NCI-H1048 (cell line): ENCODE measurements at regions not wholly inside any gene's neighbourhood (a gene's known extent, or its start where the extent isn't known, plus 50 kb on each side); places are given as distances from the start of the nearest gene placed in this dataset.
"Not testable (repeated sequence)": the region's sequence is repeated elsewhere in the genome, so short reads cannot be mapped to it uniquely, and the experiment has no call there.

ENCODE experiments used
- DNase-seq: peaks from one replicate; lab custom pipeline; 2025; lab: John Stamatoyannopoulos, UW

DNA sequence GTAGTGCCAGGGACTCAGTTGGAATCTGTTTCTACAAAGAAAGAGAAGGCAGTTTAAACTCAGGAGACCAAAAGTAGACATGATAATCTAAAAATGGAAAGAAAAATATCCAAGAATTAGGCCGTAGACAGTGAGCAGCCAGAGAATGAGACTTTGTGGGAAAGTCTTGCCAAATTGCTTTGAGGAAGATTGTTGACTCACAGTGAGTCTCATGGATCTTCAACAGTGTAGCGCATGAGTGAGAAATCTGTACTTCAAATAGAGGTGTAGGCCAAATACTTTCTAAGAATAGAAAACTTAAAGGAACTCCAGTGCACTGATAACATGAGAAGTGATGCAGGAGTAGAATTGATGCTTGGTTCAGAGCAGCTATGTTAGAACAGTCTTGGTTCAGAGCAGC lies 284.5 kb downstream of the HTR1B start:
- DNase-seq: no peak

DNA sequence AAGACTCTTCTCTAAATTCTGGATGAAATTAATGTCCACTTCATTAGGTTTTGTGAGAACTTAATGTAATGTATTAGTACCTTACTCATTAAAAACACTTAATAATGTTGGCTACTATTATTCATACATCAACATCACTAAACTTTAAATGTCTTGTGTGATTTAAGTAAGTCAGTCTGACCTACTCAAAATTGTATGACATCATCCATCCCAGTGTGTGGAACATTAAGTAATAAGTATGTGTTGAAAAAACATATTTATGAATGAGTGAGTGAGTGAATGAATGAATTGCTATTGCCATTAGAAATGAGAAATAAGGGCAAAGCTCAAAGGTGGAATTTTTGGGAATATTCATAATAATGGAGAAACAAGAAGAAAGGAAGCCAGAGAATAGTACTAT lies 285.8 kb downstream of the HTR1B start:
- DNase-seq: no peak

DNA sequence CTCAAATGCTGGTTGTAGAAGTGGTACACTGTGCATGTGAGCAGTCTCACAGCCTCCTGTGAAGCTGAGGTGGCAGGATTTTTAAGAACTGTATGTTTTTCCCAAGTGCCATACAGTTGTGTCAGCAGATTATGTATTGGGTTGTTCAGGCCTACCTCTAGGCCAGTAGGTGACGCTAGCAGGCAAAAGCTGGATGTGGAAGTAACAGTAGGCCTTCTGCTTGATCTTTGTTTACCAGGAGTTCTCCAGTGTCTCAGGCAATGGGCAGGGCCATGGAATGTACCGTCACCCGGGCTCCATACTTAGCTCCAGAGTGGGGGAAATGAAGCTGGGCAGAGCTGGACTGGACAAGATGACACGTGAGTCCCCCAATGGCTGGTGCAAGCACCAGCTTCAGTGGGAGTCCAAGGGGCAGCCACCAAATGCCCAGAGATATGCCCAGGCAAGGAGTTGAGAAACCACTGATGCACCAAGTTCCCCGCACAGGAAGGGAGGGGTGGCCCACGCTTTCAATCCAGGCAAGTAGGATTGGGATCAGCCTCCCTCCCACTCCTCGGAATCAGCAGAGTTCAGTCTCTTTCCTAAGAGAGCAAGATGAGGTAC lies 289.7 kb downstream of the HTR1B start:
- no peak for DNase-seq

DNA sequence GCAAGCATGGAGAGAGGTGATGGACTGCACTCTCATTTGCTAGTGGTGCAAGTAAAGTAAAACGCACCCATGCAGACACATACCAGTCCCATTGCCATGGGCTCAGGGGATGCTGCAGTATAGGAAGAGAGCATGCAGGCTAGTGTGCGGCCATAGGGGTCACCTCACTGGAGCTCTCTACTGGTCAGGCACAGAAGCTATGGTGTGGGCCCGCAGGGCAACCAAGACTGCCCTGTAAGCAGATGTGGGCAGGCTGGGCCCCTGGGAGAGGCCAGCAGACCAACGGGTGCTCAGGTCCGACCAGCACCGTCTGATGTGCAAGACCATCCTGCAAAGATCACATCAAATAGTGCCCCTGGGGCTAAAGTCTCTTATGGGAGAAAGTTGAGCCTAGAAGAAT lies 290.7 kb downstream of the HTR1B start:
- DNase-seq: no peak

DNA sequence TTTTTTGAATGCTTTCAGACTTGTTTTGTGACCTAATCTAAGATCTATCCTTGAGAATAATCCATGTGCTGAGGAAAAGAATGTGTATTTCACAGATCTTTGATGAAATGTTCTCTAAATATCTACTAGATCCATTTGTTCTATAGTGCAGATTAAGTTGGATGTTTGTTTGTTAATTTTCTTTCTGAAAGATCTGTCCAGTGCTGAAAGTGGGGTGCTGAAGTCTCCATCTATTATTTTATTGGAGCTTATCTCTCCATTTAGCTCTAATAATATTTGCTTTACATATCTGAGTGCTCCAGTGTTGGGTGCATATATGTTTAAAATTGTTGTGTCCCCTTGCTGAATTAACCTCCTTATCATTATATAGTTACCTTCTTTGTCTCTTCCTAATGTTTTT lies 303.6 kb downstream of the HTR1B start:
- DNase-seq: no peak

DNA sequence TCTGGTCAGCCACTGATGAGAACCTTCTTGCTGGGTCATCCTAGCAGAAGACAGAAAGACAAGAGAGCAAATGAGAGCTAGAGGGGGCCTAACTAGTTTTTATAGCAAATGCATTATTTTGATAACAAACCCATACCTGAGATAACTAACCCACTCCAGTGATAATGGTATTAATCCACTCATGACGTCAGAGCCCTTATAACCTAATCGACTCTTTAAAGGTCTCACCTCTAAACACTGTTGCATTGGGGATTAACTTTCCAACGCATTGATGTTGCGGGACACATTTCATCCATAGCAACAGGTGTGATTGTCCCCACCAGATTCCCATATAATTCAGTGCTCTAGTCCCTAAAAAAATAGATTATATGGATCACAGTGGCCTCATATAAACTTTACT lies 312.1 kb downstream of the HTR1B start:
- DNase-seq: no peak

DNA sequence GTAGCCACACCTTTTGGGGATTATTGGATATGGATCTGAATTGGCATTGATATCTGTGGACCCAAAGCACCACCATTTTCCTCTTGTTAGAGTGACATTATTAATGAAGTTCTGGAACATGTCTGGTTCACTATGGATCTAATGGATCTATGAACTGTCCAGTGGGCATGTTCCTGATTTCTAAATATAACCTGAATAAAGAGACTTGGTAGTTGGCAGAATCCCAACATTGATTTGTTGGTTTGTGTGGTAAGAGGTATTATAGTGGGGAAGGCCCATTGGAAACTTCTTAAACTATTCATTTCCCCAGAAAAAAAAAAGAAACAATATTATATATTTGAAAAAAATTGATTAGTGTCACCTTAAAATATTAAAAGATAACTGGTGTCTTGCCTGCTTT lies 312.6 kb downstream of the HTR1B start:
- no peak for DNase-seq

DNA sequence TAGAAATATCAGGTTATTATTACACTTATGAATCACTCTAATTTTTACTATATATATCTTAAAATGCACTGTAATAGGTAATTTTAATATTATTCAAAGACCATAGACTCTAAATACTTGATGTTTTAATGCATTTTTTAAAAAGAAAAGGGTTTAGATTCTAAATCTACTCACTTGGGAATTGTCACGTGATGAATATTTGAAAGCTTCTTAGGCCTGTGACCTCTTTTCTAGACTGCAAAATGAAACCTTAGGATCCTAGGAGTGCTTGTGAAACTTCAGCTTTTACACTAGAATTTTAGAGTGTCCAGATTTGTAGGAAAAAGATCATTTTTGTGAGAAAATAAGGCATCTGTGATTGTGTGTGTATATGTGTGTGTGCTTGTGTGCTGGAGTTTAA lies 318.0 kb downstream of the HTR1B start:
- DNase-seq: no peak

DNA sequence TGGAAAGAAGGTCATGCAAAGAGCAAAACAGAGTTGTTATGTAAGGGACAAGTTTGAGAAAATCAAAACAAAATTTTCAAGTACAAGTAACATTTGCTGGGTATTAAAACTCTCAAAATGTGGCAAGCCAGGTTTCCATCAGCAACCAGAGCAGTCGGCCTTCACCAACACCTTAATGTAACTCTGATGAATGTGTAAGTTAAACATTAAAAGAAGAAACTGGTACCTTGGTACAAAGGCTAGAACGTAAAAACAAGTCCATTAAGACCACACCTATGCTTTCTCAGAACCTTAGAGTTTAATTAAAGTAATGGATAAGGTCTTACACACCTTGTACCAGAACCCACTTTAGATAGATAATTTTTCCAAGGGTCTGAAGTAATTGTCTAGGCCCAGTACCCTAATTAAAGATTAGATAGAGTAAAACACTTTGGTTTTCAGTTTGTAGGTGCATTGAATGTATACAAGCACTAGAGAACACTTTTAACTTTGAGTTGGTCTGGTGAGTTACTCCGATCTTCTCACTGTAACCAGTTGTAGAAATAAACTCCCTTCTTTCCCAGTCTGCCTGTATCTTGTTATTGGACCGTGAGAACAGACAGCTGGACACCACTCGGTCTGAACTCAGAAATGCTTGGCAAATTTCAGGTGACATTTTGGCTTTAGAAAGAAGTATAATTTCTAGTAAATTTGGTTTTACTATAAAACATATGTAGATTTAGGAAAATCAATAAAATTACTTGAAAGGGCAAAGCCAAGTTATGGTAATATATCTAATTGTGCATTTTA lies 319.4 kb downstream of the HTR1B start:
- DNase-seq: no peak

DNA sequence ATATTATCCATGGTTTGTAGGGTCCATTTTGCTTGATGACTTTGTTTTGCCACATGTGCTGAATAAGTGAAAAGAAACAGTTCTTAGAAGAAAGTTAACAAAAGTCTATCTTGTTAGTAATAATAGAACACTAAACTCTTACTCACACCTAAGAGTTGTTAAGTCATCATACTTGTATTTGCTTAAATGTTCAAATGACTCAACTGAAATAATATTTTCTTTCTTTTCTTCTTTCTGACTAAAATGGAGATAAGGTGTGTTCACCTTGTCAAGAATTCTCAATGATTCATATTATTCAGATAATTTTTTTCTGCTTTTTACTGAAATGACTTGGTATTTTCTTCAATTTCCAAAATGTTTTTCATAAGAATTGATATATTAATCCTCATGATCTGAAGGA lies 327.2 kb downstream of the HTR1B start:
- no peak for DNase-seq

DNA sequence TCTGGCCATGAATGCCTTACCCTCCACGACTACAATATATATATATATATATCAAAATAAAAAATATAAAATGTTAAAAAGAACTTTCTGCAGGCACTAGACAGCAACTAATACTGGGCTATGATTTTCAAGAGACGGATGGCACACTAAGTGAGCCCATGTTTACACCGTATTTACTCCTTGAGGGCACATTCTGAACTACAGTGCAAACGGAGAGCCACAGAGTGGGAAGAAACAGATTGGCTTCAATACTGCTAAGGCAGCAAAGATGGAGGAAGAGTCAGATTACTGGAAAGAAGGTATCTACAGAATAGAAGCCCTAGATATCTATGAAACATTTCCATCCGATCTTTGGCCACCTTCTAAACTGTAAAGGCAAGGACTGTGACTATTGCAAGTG lies 330.3 kb downstream of the HTR1B start:
- DNase-seq: no peak

DNA sequence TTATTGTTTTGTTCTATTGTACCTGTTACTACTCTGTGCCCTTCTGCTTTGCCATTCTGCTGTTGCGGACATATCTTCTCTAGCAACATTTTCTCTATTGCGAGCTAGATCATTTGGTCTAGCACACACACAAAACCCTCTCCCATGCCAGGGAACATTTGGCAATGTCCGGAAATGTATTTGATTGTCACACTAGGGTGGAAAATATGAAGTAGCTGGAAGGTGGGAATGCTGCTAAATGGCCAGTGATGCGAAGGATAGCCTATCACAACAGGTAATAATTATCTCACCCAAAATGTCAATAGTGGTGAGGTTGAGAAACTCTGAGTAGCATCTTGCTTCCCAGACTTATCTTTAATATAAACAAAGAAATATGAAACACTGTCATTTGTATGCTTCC lies 331.9 kb downstream of the HTR1B start:
- no peak for DNase-seq

DNA sequence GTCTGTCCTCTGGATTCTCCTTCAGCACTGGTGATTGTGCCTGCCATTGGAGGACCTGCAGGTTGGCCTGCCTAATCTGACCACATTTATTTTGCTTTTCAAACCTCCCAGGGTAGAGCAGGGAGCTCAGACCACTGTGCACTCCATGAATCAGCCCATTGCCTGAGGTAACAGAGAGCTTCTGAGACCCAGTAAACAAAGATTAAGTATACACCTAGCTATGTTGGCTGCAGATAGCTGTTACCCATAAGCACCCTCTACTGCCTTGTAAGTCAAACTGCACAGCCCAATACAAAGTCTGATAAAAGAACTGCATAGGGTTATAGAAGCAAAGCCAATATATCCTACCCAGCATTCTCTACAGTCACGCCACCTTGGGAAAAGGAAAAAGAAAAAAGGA lies 338.7 kb downstream of the HTR1B start:
- no peak for DNase-seq

DNA sequence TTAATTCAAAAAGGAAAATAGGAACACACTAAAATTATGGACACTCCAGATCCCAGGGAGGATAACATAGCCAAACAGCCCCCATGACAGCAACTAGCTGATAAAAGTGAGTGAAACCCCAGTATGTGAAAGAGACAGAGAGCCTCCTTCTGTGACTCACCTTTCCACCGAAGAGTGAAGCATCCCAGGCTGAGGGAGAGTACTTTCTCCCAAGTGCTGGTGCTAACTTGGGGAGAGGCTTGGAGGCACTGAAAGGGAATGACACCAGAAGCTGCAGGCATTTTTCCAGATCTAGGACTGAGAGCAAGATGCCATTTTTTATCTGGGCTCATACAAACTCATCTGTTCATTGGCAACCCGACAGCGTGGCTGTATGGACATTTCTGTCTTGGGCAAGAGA lies 339.8 kb downstream of the HTR1B start:
- DNase-seq: no peak

DNA sequence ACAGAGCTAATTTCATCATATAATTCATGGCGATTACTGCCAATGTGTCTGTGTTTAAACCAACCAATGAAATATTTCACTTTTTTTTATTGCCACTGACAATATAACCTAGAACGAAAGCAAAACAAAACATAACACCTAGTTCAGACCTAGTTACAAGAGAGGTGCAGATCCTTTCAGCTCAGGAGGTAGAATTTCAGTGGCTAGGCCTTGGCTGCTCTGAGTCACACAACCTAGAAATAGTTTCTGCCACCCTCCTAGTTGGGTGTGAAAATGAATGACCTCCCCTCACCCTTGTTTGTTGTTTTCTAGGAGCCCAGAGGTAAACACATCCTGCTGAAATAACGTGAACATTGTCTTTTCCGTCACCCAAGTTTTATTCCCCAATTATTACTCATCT lies 356.3 kb downstream of the HTR1B start:
- no peak for DNase-seq

DNA sequence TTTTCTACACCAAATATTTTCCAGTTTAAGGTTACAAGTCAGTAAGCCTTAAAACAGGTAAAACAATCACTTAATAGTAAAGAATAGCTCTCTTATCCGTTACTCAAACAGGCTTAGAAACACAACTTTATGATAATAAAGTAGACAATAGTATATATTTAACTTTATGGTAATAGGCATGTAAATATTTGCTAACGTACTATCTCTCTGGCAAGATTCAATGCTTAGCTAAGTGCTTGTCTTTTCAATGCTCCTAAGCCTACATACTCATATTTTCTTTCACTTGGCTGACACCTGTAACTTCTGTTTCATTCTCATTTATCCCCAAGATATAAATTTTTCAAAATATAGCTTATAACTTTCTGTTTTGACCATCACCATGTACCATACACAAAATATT lies 358.2 kb downstream of the HTR1B start:
- no peak for DNase-seq

DNA sequence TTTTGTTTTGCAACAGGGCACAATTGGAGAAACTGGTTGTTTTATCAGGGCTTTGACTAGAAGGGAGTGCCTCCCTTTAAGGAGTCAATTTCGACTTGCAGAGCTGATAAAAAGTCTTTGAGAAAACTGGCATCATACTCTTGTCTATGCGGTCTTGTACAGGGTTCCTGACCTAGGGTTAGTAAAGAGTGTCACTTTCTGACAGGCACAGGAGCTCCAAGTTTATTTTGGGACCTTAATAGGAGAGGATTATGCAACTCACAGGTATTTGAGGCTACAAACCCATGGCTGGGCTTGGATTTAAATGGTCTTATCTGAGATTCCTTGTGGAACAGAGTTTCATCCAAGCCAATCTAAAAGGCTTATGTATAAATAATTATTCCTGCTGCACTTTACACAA lies 365.4 kb downstream of the HTR1B start:
- DNase-seq: no peak

DNA sequence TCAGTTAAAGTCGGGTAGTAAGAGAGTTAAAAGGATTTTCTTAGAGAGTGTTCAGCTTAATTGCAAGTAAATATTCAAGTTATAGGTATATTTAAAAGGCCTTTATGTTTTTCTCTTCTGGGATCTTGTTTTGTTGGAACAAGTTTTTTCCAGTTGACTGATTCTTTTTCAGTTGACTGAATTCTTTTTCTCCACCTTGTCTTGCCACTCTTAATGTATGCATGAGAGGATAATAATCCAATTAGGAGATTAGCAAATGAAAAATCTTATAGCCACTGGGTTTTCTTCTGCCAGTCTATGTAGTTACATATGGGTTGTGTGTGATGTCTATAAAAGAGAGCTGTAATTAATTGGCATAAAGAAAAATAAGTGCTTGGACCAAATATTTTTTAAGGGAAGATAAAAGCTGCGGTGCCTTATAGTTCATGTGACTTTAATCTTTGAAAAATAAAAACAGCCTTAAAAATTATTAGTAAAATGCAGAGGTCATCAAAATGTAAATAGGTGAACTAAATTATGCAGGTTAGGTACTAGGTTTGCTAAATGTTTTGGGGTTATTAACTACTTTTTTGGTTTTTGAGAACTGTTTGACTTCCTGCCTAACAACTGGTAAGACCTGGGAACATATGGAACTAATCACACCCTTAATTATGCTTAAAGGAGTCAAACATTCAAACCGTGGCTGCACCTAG lies 367.2 kb downstream of the HTR1B start:
- DNase-seq: no peak

DNA sequence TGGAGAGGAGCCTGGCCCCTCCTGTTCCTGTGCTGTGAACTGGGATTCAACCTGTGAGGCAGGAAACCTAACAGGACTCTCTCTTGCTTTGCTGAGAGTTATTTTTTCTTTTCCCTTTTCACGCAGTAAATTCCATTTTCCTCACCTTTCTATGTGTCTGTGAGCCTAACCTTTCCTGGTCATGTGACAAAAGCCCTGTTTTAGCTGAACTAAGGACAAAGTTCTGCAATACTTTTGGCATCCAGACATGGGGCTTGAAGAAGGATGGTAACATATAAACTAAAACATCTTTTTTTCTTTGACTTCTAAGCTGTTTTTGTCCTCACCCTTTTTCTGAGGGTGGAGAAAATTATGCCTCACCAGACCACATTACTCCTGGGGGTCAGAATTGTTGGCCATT lies 368.5 kb downstream of the HTR1B start:
- DNase-seq: no peak

DNA sequence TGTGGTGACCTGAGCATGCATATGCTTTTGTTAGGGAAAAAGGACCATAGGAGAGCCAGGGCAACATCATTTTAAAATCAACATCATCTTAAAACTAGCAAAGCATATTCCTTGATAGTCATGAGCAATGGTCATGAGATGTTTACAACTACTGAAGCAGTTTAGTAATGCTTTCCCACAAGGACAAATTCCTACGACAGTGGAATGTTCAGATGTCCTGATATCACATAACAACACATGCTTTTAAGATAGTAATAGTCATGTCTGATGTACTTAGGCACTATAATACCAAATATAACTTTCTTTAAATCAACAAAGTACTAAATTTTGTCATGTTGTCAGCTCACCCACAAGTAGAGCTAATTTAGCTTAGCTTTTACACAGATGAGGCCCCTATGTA lies 370.3 kb downstream of the HTR1B start:
- DNase-seq: no peak

DNA sequence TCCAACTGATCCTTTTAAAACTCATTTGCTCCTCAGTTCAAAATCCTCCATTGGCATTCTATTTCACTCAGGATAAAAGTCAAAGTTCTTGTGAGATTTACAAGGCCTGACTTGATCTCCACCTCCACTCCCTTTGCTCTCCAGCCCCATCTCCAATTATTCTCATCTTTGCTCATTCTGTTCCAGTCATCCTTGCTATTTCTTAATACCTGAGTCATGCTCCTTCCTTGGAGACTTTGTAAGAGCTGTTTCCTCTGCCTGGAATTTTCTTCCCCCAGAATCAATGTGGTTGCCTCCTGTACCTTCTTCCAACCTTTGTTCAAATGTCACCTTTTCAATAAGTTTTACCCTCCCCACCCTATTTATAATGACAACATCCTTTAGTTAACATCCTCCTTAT lies 373.5 kb downstream of the HTR1B start:
- DNase-seq: no peak

DNA sequence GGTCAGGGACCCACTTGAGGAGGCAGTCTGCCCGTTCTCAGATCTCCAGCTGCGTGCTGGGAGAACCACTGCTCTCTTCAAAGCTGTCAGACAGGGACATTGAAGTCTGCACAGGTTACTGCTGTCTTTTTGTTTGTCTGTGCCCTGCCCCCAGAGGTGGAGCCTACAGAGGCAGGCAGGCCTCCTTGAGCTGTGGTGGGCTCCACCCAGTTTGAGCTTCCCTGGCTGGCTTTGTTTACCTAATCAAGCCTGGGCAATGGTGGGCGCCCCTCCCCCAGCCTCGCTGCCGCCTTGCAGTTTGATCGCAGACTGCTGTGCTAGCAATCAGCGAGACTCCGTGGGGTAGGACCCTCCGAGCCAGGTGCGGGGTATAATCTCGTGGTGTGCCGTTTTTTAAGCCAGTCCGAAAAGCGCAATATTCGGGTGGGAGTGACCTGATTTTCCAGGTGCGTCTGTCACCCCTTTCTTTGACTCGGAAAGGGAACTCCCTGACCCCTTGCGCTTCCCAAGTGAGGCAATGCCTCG lies 375.4 kb downstream of the HTR1B start:
- not testable (repeated sequence) for DNase-seq

DNA sequence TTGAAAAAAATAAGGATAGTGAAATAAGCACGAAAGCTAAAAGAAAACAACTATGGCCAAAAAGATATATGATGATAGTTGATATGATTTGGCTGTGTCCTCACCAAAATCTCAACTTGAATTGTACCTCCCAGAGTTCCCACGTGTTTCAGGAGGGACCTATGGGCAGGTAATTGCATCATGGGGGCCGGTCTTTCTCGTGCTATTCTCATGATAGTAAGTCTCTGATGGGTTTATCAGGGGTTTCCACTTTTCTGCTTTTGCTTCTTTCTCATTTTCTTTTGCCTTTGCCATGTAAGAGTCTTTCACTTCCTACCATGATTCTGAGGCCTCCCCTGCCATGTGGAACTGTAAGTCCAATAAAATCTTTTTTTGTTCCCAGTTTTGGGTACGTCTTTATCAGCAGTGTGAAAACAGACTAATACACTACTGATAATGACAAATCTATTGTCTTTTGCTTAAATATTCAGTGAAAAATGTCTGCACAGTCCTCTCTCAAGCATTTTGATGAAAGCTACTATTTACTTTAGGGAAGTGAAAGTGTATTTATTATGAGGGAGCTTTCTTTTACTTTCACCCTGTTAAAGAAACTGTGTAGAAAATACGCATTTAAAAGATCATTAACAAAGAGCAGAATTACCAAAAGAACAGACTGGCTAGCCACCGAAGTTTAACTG lies 389.1 kb downstream of the HTR1B start:
- no peak for DNase-seq
